ENCODE measurements at regions not wholly inside any gene's neighbourhood (a gene's known extent, or its start where the extent isn't known, plus 50 kb on each side); places are given as distances from the start of the nearest gene placed in this dataset.

GRCh38 chr12:11573880-11574279 lies 75.6 kb upstream of the ETV6 start:
- no CpG with 5 or more reads among the region's 2 CpGs for WGBS (ENCODE audit: extremely low coverage, insufficient read length, low lambda C conversion rate)
- no peak overlapping the region for H2AFZ ChIP-seq (ENCODE audit: low read length)
- H2BK120ac ChIP-seq (ENCODE audit: low read depth, low read length, poor library complexity, severe bottlenecking), result no peak overlapping the region
- H3K23ac ChIP-seq (ENCODE audit: insufficient read length, low read depth, low read length), result no peak overlapping the region
- no peak for TF ChIP-seq CTCF (conservative IDR thresholded peaks at IDR 0.05)
- H3K23me2 ChIP-seq (ENCODE audit: insufficient read length, low read depth, low read length, poor library complexity, severe bottlenecking), result no peaks in the 10 kb centered on the region
- H4K5ac ChIP-seq (ENCODE audit: insufficient read length, low read depth, low read length), result no peak overlapping the region
- Mint-ChIP-seq H3K27me3 (ENCODE audit: low read depth) (peaks cover 2% of the 10 kb centered on the region; the same call in 1 of the 2 replicates), H3K4me1 (peaks cover 0 to under 1% of the 10 kb centered on the region in 2 experiments; a peak in 1 of 4 replicates), H3K36me3 (ENCODE audit: insufficient read depth in 1 of 3, low read depth in 3 of 3) (peaks cover 0 to 7% (median 6%) of the 10 kb centered on the region in 3 experiments; a peak in 5 of 7 replicates), H3K9me3 (peaks cover 7% of the 10 kb centered on the region in 2 experiments), H3K27ac (no peak overlapping the region), H3K4me3 (no peak overlapping the region)
- no peaks in the 10 kb centered on the region for H3K4me1 ChIP-seq (ENCODE audit: insufficient read depth, low read length)
- no peak overlapping the region for H2AK5ac ChIP-seq (ENCODE audit: insufficient read length, low read length)
- no peaks in the 10 kb centered on the region for H4K20me1 ChIP-seq (ENCODE audit: control insufficient read depth, insufficient read depth, insufficient read length)
- no peak overlapping the region for H3K9ac ChIP-seq (ENCODE audit: extremely low read depth, insufficient read length, low read length)
- H3K4me2 ChIP-seq (ENCODE audit: insufficient read depth, insufficient read length, low read length), result no peak overlapping the region
- H3K27me3 ChIP-seq (ENCODE audit: insufficient read depth, low read length), result no peaks in the 10 kb centered on the region
- H3K14ac ChIP-seq (ENCODE audit: insufficient read depth, low read length), result no peak overlapping the region
- no peak overlapping the region for H3K18ac ChIP-seq (ENCODE audit: insufficient read length, low read depth, low read length)
- H4K8ac ChIP-seq (replicated peaks; ENCODE audit: insufficient read length, low read depth, low read length), result no peak overlapping the region
- H3T11ph ChIP-seq (ENCODE audit: low read length), result no peak overlapping the region
- no peaks in the 10 kb centered on the region for H3K79me1 ChIP-seq (ENCODE audit: insufficient read depth, low read depth, low read length, poor library complexity, severe bottlenecking)
- no peak overlapping the region for H2BK15ac ChIP-seq (ENCODE audit: low read depth, low read length)
- no peak overlapping the region for H3K27ac ChIP-seq (ENCODE audit: insufficient read length, low read depth, low read length)
- no peak overlapping the region for H2BK5ac ChIP-seq (ENCODE audit: insufficient read length, low read length)
- H2BK20ac ChIP-seq (ENCODE audit: low read depth, low read length, poor library complexity, severe bottlenecking), result no peak overlapping the region
- H3K79me2 ChIP-seq (ENCODE audit: insufficient read depth, low read length), result no peaks in the 10 kb centered on the region
- H4K91ac ChIP-seq (ENCODE audit: insufficient read length, low read depth, low read length), result no peak overlapping the region
- no peak overlapping the region for H3K56ac ChIP-seq (ENCODE audit: insufficient read length, low read depth, low read length)
- no peak overlapping the region for H3K4ac ChIP-seq (ENCODE audit: low read depth, low read length)
- no peak for DNase-seq
- no peaks in the 10 kb centered on the region for H3K9me3 ChIP-seq (ENCODE audit: control insufficient read depth, low read depth, low read length)
- H2BK12ac ChIP-seq (ENCODE audit: insufficient read length, low read depth, low read length), result no peak overlapping the region
